8988T (cell line): ENCODE measurements at regions not wholly inside any gene's neighbourhood (a gene's known extent, or its start where the extent isn't known, plus 50 kb on each side); places are given as distances from the start of the nearest gene placed in this dataset.

Experiments used
- DNase-seq: peaks from one replicate; pipeline ENCODE4 v3.0.0; 2011

- DNase-seq = no peak
Measured at GRCh38 chr14:66377574-66377973, 108.6 kb upstream of the CCDC196 start.

GRCh38 chr14:66378712-66379505, 107.3 kb upstream of the CCDC196 start:
- no peak for DNase-seq

GRCh38 chr14:66380143-66380542, 106.0 kb upstream of the CCDC196 start:
- no peak for DNase-seq

GRCh38 chr14:66381755-66382154, 104.4 kb upstream of the CCDC196 start:
- no peak for DNase-seq

GRCh38 chr14:66383257-66383656, 102.9 kb upstream of the CCDC196 start:
- DNase-seq = no peak

- no peak for DNase-seq
Measured at GRCh38 chr14:66383771-66384170, 102.4 kb upstream of the CCDC196 start.

GRCh38 chr14:66388516-66388915, 97.7 kb upstream of the CCDC196 start:
- DNase-seq = no peak

- no peak for DNase-seq
Measured at GRCh38 chr14:66389481-66389880, 96.7 kb upstream of the CCDC196 start.

GRCh38 chr14:66395300-66395699, 90.9 kb upstream of the CCDC196 start:
- no peak for DNase-seq

GRCh38 chr14:66396164-66396563, 90.0 kb upstream of the CCDC196 start:
- no peak for DNase-seq

- DNase-seq = no peak
Measured at GRCh38 chr14:66398437-66398836, 87.7 kb upstream of the CCDC196 start.

GRCh38 chr14:66401449-66402095, 84.6 kb upstream of the CCDC196 start:
- no peak for DNase-seq

GRCh38 chr14:66403183-66403582, 83.0 kb upstream of the CCDC196 start:
- no peak for DNase-seq

GRCh38 chr14:66404051-66404545, 82.1 kb upstream of the CCDC196 start:
- no peak for DNase-seq

- DNase-seq = no peak
Measured at GRCh38 chr14:66405158-66405557, 81.0 kb upstream of the CCDC196 start.

GRCh38 chr14:66413901-66414300, 72.3 kb upstream of the CCDC196 start:
- no peak for DNase-seq

- DNase-seq = no peak
Measured at GRCh38 chr14:66414511-66414910, 71.7 kb upstream of the CCDC196 start.

- DNase-seq = no peak
Measured at GRCh38 chr14:66420251-66421006, 65.7 kb upstream of the CCDC196 start.

- DNase-seq = no peak
Measured at GRCh38 chr14:66421990-66422946, 63.9 kb upstream of the CCDC196 start.

GRCh38 chr14:66425402-66425801, 60.8 kb upstream of the CCDC196 start:
- no peak for DNase-seq

GRCh38 chr14:66426451-66426850, 59.7 kb upstream of the CCDC196 start:
- no peak for DNase-seq

- DNase-seq = no peak
Measured at GRCh38 chr14:66432334-66432733, 53.8 kb upstream of the CCDC196 start.
